ENCODE measurements at regions not wholly inside any gene's neighbourhood (a gene's known extent, or its start where the extent isn't known, plus 50 kb on each side); places are given as distances from the start of the nearest gene placed in this dataset.

DNA sequence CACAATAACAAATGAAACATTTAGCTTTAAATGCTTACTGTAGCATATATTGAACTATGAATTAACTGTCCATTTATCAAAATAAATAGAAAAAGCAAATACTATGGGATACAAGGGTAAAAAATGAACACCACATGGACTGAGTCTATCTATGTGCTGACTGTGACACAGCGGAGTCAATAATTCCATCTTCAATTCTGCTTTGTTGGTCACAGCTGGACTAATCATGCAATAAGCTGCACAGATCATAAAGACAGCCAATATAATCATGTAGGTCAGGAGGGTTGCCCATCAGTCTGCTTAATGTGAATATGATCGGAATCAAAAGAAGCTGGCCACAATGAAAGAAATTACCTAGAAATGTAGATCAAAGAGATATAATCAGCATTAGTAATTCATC, 95.7 kb upstream of the FAM47A start:
- DNase-seq, result no peak

DNA sequence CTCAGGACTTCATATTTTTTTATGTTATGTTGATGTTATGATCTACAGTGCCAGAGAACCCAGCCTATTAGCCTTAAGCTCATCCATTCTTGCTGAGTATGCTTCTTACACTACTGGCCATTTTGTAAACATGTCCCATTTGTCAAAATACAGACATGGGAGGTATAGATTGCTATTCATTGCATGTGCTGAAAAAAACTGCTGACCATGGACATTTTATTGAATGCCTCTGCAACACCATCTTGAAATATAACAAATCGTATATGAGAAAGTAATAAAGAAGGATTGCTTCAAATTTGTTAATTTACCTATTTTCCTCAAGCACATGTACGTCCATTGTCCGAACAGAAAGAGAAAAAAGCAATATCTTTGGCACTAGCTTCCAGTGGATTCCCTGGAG, 91.5 kb upstream of the FAM47A start:
- no peak for DNase-seq

DNA sequence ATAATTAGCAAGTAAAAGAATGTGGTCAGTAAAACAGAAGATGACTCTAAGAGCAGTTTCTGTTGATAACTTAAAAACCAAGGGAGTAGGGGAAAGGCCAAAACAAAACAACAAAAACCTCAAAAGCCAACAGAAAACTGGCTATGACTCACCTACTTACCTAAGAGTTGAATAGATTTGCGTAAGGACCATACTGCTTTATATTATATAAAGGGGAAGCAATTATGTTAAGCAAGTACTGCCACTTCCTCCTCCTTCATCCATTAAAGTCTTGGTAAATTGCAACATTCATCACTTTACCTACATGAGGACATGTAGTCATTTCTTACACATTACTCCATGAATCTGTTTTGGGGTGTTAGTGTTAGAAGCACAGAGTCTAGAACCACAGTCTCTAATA, 85.9 kb upstream of the FAM47A start:
- DNase-seq, result no peak

DNA sequence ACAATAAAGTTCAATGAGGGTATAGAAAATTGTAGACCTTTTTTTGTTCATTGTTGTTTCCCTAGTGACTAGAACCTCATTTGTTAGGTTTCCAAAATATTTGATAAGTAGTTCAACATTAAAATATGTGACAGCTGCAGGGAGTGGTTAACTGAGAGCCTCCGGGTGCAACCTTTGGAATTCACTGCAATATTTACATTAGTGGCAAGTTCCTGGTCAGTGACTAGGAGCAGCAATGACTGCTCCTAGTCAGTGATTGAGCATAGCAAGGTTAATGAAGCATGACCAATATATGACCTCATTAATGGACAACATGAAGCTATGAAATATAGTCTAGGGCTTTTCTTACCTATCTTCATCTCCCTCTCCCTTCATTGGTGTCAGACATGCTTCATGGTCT, 65.8 kb upstream of the FAM47A start:
- no peak for DNase-seq
